ENCODE measurements at regions not wholly inside any gene's neighbourhood (a gene's known extent, or its start where the extent isn't known, plus 50 kb on each side); places are given as distances from the start of the nearest gene placed in this dataset.

DNA sequence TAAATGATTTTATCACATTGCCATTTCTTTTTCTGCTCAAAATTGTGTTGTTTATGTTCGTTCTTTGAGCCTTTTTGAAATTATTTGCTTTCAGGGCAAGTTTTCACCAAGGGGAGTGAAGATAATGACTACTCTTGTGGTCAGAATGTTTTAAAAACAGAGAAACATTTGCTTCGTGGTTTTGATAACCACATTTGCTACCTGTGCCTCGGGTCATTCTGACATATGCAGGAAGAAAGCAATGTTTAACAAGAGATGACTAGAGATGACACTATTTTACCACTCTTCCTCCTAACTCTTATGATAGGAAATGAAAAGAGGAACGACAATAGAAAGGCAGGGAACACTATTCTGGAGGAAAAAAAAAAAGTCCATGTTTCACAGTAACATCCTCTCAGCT, 1496.5 kb upstream of the GOT2 start:
- 7% methylated on average over 4 of the region's 4 CpGs for WGBS (ENCODE audit: low lambda C conversion rate)

More for the DNA sequence above, 1496.5 kb upstream of the GOT2 start:
- Histone ChIP-seq H3K79me2 (ENCODE audit: insufficient read depth) (no peaks in the 10 kb centered on the region), H3K9me2 (no peaks in the 10 kb centered on the region), H3K27me3 (ENCODE audit: insufficient read depth) (no peaks in the 10 kb centered on the region), H2AFZ (ENCODE audit: low read depth) (no peak overlapping the region), H3K36me3 (replicated peaks in 1 of 2; ENCODE audit: control insufficient read depth in 1 of 2, insufficient read depth in 2 of 2, low read length in 1 of 2) (no peaks in the 10 kb centered on the region), H4K20me1 (ENCODE audit: insufficient read depth) (no peaks in the 10 kb centered on the region), H3K4me1 (ENCODE audit: control insufficient read depth in 1 of 2, insufficient read depth in 2 of 2, low read depth in 1 of 2, low read length in 1 of 2) (no peaks in the 10 kb centered on the region), H3K4me2 (no peak overlapping the region), H3K4me3 (ENCODE audit: low read depth in 2 of 2, low read length in 1 of 2) (no peak overlapping the region), H3K9ac (no peak overlapping the region), H3K27ac (ENCODE audit: low read depth in 2 of 2, low read length in 1 of 2) (no peak overlapping the region), H3F3A (replicated peaks; ENCODE audit: insufficient read depth) (no peaks in the 10 kb centered on the region), H3K9me3 (no peaks in the 10 kb centered on the region)
- POLR2A ChIA-PET = no interaction called here
- no peak for TF ChIP-seq CHD2 (IDR thresholded peaks at IDR 0.05; ENCODE audit: low read length, partially characterized antibody)
- TF ChIP-seq EP300 (IDR thresholded peaks at IDR 0.05; ENCODE audit: borderline replicate concordance in 1 of 2, low read depth in 1 of 2, low read length in 1 of 2) = no peak
- no peak for TF ChIP-seq POLR2AphosphoS5 (IDR thresholded peaks at IDR 0.05; ENCODE audit: low read depth, low read length)
- TF ChIP-seq MEF2A (IDR thresholded peaks at IDR 0.05; ENCODE audit: borderline replicate concordance, low read depth) = no peak
- no peak for TF ChIP-seq JUND (IDR thresholded peaks at IDR 0.05)
- TF ChIP-seq USF2 (IDR thresholded peaks at IDR 0.05; ENCODE audit: borderline replicate concordance, low read depth, low read length) = no peak
- TF ChIP-seq, protein P1, sequence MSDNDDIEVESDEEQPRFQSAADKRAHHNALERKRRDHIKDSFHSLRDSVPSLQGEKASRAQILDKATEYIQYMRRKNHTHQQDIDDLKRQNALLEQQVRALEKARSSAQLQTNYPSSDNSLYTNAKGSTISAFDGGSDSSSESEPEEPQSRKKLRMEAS (IDR thresholded peaks at IDR 0.05; ENCODE audit: low read depth) = no peak
- TF ChIP-seq TAF1 (IDR thresholded peaks at IDR 0.05; ENCODE audit: borderline replicate concordance, low read depth, low read length) = no peak
- TF ChIP-seq ZBTB33 (IDR thresholded peaks at IDR 0.05; ENCODE audit: borderline replicate concordance, low read depth) = no peak
- no peak for TF ChIP-seq IRF3 (IDR thresholded peaks at IDR 0.05; ENCODE audit: low read depth, low read length)
- no peak for TF ChIP-seq GABPA (IDR thresholded peaks at IDR 0.05; ENCODE audit: low read depth)
- no peak for TF ChIP-seq PBX3 (IDR thresholded peaks at IDR 0.05)
- no peak for TF ChIP-seq NFIC (IDR thresholded peaks at IDR 0.05; ENCODE audit: borderline replicate concordance)
- no peak for TF ChIP-seq REST (IDR thresholded peaks at IDR 0.05; ENCODE audit: low read depth, low read length)
- TF ChIP-seq, protein P2, sequence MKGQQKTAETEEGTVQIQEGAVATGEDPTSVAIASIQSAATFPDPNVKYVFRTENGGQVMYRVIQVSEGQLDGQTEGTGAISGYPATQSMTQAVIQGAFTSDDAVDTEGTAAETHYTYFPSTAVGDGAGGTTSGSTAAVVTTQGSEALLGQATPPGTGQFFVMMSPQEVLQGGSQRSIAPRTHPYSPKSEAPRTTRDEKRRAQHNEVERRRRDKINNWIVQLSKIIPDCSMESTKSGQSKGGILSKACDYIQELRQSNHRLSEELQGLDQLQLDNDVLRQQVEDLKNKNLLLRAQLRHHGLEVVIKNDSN (IDR thresholded peaks at IDR 0.05; ENCODE audit: borderline replicate concordance, low read depth) = no peak
- TF ChIP-seq RAD21 (IDR thresholded peaks at IDR 0.05; ENCODE audit: low read length) = no peak
- TF ChIP-seq MXI1 (IDR thresholded peaks at IDR 0.05; ENCODE audit: low read depth, low read length) = no peak
- TF ChIP-seq NRF1 (IDR thresholded peaks at IDR 0.05; ENCODE audit: low read depth, low read length) = no peak
- CTCF ChIA-PET = no interaction called here
- DNase-seq = no peak

Data from SK-N-SH (cell line).